ENCODE measurements at regions not wholly inside any gene's neighbourhood (a gene's known extent, or its start where the extent isn't known, plus 50 kb on each side); places are given as distances from the start of the nearest gene placed in this dataset.

DNA sequence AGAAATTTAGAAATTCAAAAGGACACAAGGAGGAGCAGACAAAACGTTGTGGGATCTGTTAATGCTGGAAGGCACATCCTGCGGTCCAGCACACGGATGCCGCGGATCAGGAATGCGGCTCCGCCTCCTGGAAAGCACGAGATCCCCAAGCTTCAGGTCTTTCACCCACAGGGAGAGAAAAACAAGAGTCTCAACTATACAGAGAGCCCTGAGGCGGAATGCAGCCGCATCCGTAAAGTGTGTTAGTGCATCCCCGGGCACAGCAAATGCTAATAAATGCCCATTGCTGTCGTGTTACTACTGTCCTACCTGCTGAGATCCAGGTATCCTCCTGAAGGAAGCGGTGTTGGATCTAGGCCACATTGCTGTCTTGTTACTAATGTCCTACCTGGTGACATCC is 303.9 kb downstream of the EIPR1 start:
- H3K4me1 ChIP-seq = peaks cover 11% of the 10 kb centered on the region
- no peaks in the 10 kb centered on the region for H3K27me3 ChIP-seq
- H3K36me3 ChIP-seq = no peaks in the 10 kb centered on the region
- H3K9me3 ChIP-seq = no peaks in the 10 kb centered on the region
- H3K4me2 ChIP-seq = peak overlapping the region; percentile 31
- H3K4me3 ChIP-seq = no peak overlapping the region
- no peak overlapping the region for H3K9ac ChIP-seq
- no peaks in the 10 kb centered on the region for H4K20me1 ChIP-seq
- TF ChIP-seq Cebpa-rat (IDR thresholded peaks at IDR 0.05) = no peak
- no peak overlapping the region for H3K27ac ChIP-seq

DNA sequence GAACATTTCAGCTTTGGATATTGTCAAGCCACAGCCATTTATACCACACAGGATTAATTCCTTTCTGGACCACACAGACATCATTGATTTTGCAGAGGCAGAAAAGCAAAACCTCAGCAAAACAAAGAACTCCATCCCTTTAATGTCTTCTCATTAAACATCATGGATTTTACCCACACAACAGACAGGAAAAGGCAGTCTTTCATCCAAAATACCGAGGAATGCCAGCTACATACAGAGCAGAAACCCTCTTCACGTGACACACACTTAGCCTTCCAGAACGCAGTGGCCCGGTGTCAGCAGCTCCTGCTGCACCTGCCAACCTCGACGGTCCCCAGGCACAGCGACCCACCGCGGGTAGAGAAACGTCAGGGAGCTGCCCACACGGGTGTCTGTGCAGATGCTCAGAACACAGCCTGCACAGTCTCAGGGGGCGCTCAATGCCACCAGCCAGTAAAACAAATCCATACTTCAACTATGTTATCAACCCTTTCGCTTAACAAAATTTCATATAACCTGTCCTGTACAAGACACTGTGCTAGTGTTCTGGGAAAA is 304.5 kb downstream of the EIPR1 start:
- Histone ChIP-seq H3K27ac (no peak overlapping the region), H3K9me3 (no peaks in the 10 kb centered on the region), H3K4me2 (peak overlapping the region; percentile 31), H3K36me3 (no peaks in the 10 kb centered on the region), H4K20me1 (no peaks in the 10 kb centered on the region), H3K9ac (no peak overlapping the region), H3K27me3 (no peaks in the 10 kb centered on the region), H3K4me3 (no peak overlapping the region), H3K4me1 (peaks cover 11% of the 10 kb centered on the region)
- no peak for TF ChIP-seq Cebpa-rat (IDR thresholded peaks at IDR 0.05)

DNA sequence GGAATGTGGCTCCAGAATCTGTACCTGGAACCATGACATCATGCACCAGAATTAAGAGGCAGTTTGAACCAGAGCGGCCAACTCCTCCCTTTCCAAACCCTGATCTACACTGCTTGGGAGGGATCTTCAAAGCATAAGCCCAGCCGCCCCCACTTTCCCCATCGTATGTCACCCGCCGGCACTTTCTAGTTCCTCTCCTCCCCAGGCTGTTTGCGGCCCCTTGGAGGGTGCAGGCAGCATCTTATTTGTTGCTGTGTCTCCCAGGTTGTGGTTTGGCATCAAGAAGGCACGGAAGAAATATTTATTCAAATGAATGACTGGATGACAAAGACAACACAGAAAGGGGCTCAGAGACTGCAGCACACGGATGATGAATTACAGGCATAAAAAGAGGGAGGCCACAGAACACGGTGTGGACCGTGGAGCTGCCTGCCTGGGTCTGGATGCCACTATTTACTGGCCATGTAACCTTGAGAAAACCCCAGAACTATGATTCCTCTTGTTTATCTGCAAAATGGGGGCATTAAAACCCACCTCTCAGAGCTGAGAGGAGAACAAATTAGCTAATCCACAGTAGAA is 305.8 kb downstream of the EIPR1 start:
- Histone ChIP-seq H3K4me2 (no peak overlapping the region), H4K20me1 (no peaks in the 10 kb centered on the region), H3K36me3 (no peaks in the 10 kb centered on the region), H3K27ac (no peak overlapping the region), H3K9ac (no peak overlapping the region), H3K9me3 (no peaks in the 10 kb centered on the region), H3K4me3 (no peak overlapping the region), H3K4me1 (peaks cover 11% of the 10 kb centered on the region), H3K27me3 (no peaks in the 10 kb centered on the region)
- no peak for TF ChIP-seq Cebpa-rat (IDR thresholded peaks at IDR 0.05)

- Histone ChIP-seq H3K4me2 (no peak overlapping the region), H3K4me1 (no peaks in the 10 kb centered on the region), H3K27ac (no peak overlapping the region), H3K9me3 (no peaks in the 10 kb centered on the region), H3K36me3 (no peaks in the 10 kb centered on the region), H4K20me1 (no peaks in the 10 kb centered on the region), H3K27me3 (no peaks in the 10 kb centered on the region), H3K9ac (no peak overlapping the region), H3K4me3 (no peak overlapping the region)
- TF ChIP-seq Cebpa-rat (IDR thresholded peaks at IDR 0.05) = no peak
Measured at GRCh38 chr2:3066831-3067230, 310.8 kb downstream of the EIPR1 start.

DNA sequence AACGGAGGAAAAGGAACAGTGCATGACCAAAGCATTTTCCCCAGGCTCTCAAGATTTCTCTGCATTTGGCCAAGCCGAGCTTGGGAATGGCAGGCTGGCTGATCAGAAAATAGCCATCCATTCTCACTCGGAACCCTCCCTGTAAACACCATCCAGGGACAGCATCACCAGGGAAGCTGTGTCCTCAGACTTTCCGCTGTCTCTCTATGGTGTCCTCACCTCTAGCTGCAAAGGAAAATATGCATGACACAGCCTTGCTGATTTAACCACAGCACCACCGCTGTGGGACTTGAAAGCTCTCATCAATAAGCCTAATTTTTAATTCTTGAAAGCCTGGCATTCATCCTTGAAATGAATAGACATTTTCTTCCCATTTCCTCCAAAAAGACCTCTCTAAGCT is 311.7 kb downstream of the EIPR1 start:
- no peaks in the 10 kb centered on the region for H4K20me1 ChIP-seq
- no peak for TF ChIP-seq Cebpa-rat (IDR thresholded peaks at IDR 0.05)
- no peaks in the 10 kb centered on the region for H3K4me1 ChIP-seq
- no peaks in the 10 kb centered on the region for H3K9me3 ChIP-seq
- no peaks in the 10 kb centered on the region for H3K27me3 ChIP-seq
- H3K27ac ChIP-seq = no peak overlapping the region
- H3K9ac ChIP-seq = no peak overlapping the region
- no peak overlapping the region for H3K4me2 ChIP-seq
- H3K4me3 ChIP-seq = no peak overlapping the region
- no peaks in the 10 kb centered on the region for H3K36me3 ChIP-seq

GRCh38 chr2:3062476-3063260 is 314.9 kb downstream of the EIPR1 start:
- H3K4me3 ChIP-seq = no peak overlapping the region
- no peaks in the 10 kb centered on the region for H3K4me1 ChIP-seq
- no peaks in the 10 kb centered on the region for H3K9me3 ChIP-seq
- H3K27ac ChIP-seq = no peak overlapping the region
- no peak for TF ChIP-seq Cebpa-rat (IDR thresholded peaks at IDR 0.05)
- no peaks in the 10 kb centered on the region for H3K36me3 ChIP-seq
- no peaks in the 10 kb centered on the region for H3K27me3 ChIP-seq
- H3K9ac ChIP-seq = no peak overlapping the region
- no peaks in the 10 kb centered on the region for H4K20me1 ChIP-seq
- no peak overlapping the region for H3K4me2 ChIP-seq

DNA sequence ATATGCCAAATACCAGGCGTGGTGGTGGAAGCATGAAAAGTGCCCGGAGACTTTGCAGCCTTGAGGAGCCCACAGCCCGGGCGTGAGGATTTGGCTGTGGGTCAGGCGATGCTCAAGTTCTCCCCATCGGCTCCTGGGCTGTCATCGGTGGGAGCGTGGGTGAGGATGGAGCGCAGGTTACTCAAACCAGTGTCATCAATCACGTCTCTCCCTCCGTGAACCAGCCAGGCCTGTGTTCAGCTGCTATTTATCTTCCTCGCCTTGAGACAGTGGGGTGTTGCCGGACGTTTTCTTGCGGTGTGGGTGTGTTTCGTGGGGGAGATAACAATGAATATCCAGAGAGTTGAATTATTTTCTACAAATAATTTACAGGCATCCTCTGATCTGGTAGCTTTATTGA is 317.6 kb downstream of the EIPR1 start:
- TF ChIP-seq Cebpa-rat (IDR thresholded peaks at IDR 0.05) = no peak
- H3K9me3 ChIP-seq = no peaks in the 10 kb centered on the region
- no peaks in the 10 kb centered on the region for H3K27me3 ChIP-seq
- H3K27ac ChIP-seq = no peak overlapping the region
- H3K36me3 ChIP-seq = no peaks in the 10 kb centered on the region
- H3K4me1 ChIP-seq = peaks cover 5% of the 10 kb centered on the region; the same call in 1 of the 2 replicates
- no peak overlapping the region for H3K4me3 ChIP-seq
- no peaks in the 10 kb centered on the region for H4K20me1 ChIP-seq
- H3K9ac ChIP-seq = no peak overlapping the region
- H3K4me2 ChIP-seq = no peak overlapping the region

DNA sequence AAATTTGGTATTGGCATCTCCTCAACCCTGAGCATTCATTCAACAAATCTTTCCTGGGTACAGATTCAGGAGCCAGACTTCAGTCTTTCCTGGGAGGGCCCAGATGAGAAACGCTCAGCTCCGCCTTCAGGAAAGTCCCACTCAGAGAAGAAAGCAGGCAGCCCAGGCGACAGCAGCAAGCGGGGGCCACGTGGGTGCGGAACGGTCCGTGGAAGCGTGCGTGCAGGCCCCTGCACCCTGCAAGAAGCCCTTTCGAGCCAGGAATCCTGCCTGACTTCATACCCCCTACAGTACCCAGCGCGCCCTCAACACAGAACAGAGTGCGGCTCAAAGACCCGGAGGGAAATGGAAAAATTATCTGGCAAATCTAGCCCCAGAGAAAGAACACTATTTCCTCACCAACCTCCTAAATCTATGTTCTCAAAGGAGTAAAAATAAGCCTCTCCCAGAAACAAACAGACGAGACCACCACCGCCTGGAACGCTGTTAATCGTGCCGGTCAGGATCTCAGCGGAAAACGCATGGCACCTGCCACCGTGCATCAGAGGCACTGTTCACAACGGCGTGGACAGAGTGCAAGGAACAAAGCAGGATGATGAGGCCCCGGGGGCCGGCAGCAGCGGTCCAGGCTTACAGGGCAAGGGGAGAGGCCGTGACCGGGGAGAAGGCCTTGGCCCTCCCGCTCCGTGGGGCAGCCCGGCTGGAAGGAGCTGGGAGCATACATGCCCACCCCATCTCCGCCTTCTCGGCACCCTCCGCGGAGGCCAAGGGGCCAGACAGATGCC is 318.3 kb downstream of the EIPR1 start:
- H3K27me3 ChIP-seq = no peaks in the 10 kb centered on the region
- H3K27ac ChIP-seq = no peak overlapping the region

GRCh38 chr2:3054066-3054465 is 323.6 kb downstream of the EIPR1 start:
- H4K20me1 ChIP-seq = no peaks in the 10 kb centered on the region
- H3K4me2 ChIP-seq = no peak overlapping the region
- no peaks in the 10 kb centered on the region for H3K9me3 ChIP-seq
- no peak for TF ChIP-seq Cebpa-rat (IDR thresholded peaks at IDR 0.05)
- peaks cover 12% of the 10 kb centered on the region; the same call in 1 of the 2 replicates for H3K4me1 ChIP-seq
- no peaks in the 10 kb centered on the region for H3K36me3 ChIP-seq
- no peak overlapping the region for H3K9ac ChIP-seq
- H3K4me3 ChIP-seq = no peak overlapping the region
- no peaks in the 10 kb centered on the region for H3K27me3 ChIP-seq
- H3K27ac ChIP-seq = no peak overlapping the region

More for the DNA sequence above, 318.3 kb downstream of the EIPR1 start:
- Histone ChIP-seq H3K9me3 (no peaks in the 10 kb centered on the region), H3K9ac (no peak overlapping the region), H3K4me1 (peaks cover 5% of the 10 kb centered on the region; the same call in 1 of the 2 replicates), H3K4me3 (no peak overlapping the region), H3K36me3 (no peaks in the 10 kb centered on the region), H3K4me2 (no peak overlapping the region), H4K20me1 (no peaks in the 10 kb centered on the region)
- no peak for TF ChIP-seq Cebpa-rat (IDR thresholded peaks at IDR 0.05)
